T-helper 2 cell treated with Interferon-gamma antibody and Interleukin-4, amounts not matched to agents 5 μg/mL and 100 μg/mL, for 36 hours (primary cell): ENCODE measurements at regions not wholly inside any gene's neighbourhood (a gene's known extent, or its start where the extent isn't known, plus 50 kb on each side); places are given as distances from the start of the nearest gene placed in this dataset.

ENCODE experiments used
- DNase-seq: peaks from one replicate; pipeline ENCODE4 v3.0.0; 2021; ENCODE audit warnings: low spot score
- H3K27ac Mint-ChIP-seq: one replicate; pipeline ENCODE4 v1.8.0; 2021; ENCODE audit warnings: mild to moderate bottlenecking, mixed read lengths
- H3K27me3 Mint-ChIP-seq: one replicate; pipeline ENCODE4 v1.8.0; 2021; ENCODE audit warnings: low read depth, mixed read lengths
- H3K36me3 Mint-ChIP-seq: one replicate; pipeline ENCODE4 v1.8.0; 2021; ENCODE audit warnings: low read depth, mixed read lengths
- H3K4me1 Mint-ChIP-seq: one replicate; pipeline ENCODE4 v1.8.0; 2021; ENCODE audit warnings: low read depth, mixed read lengths
- H3K4me3 Mint-ChIP-seq: one replicate; pipeline ENCODE4 v1.8.0; 2022; ENCODE audit warnings: mild to moderate bottlenecking, moderate library complexity, mixed read lengths
- H3K9me3 Mint-ChIP-seq: one replicate; pipeline ENCODE4 v1.8.0; 2021; ENCODE audit warnings: mixed read lengths

- Mint-ChIP-seq H3K4me1 (no peaks in the 10 kb centered on the region), H3K27ac (no peak overlapping the region), H3K27me3 (no peaks in the 10 kb centered on the region), H3K36me3 (no peaks in the 10 kb centered on the region), H3K4me3 (no peak overlapping the region), H3K9me3 (no peaks in the 10 kb centered on the region)
- DNase-seq: no peak
Observed at GRCh38 chr20:19960745-19961144, 56.4 kb upstream of the NAA20 start.

- Mint-ChIP-seq H3K36me3 (no peaks in the 10 kb centered on the region), H3K4me1 (no peaks in the 10 kb centered on the region), H3K27ac (no peak overlapping the region), H3K27me3 (no peaks in the 10 kb centered on the region), H3K4me3 (no peak overlapping the region), H3K9me3 (no peaks in the 10 kb centered on the region)
- DNase-seq: no peak
Observed at GRCh38 chr20:19961293-19961692, 55.9 kb upstream of the NAA20 start.

GRCh38 chr20:19962958-19963357 is 54.2 kb upstream of the NAA20 start:
- H3K36me3 Mint-ChIP-seq: no peaks in the 10 kb centered on the region
- H3K27ac Mint-ChIP-seq: no peak overlapping the region
- no peaks in the 10 kb centered on the region for H3K9me3 Mint-ChIP-seq
- DNase-seq: no peak
- no peak overlapping the region for H3K4me3 Mint-ChIP-seq
- no peaks in the 10 kb centered on the region for H3K4me1 Mint-ChIP-seq
- no peaks in the 10 kb centered on the region for H3K27me3 Mint-ChIP-seq

DNA sequence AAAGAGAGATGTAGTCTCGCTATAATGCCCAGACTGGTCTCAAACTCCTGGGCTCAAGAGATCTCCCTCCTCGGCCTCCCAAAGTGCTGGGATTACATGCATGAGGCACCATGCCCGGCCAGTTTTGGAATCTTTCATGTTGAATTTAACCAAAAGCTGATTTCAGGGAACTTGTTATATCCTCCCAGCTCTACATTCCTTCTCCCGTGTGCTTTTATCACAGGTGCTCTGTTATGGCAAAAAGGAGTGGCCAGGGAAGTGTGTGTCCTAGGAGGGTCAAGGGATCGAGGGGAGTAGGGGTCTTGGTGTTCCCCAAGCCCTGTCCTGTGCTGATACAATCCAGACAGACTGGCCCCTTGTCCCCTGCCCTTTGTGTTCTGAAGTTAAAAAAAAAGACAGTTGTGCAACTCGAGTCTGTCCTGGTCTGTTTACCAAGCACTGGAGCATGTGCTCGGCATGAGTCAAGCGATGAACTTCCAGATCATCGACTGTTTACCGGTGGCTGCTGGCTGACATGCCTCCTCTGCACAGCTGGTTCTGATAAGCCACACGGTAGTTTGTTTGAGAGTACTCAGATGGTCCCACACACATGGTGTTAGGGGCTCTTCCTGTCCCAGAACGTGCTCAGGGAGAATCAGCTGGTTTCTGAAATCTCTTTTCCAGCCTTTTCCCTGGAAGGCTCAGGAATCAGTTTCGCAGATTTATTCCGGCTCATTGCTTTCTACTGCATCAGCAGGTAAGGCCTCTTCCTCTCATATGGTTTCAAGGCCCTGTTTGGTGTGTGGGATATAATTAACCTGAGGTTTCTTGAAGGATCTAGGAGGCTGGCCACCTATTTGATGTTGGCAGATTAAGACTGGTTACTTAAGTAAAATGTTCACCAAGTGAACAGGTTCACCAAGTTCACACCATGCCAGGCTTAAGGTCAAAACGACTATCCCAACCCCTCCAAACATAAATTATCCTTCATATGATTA is 52.6 kb upstream of the NAA20 start:
- Mint-ChIP-seq H3K27ac (no peak overlapping the region), H3K4me3 (no peak overlapping the region), H3K4me1 (peaks cover 10% of the 10 kb centered on the region), H3K9me3 (no peaks in the 10 kb centered on the region), H3K36me3 (no peaks in the 10 kb centered on the region), H3K27me3 (no peaks in the 10 kb centered on the region)
- no peak for DNase-seq

DNA sequence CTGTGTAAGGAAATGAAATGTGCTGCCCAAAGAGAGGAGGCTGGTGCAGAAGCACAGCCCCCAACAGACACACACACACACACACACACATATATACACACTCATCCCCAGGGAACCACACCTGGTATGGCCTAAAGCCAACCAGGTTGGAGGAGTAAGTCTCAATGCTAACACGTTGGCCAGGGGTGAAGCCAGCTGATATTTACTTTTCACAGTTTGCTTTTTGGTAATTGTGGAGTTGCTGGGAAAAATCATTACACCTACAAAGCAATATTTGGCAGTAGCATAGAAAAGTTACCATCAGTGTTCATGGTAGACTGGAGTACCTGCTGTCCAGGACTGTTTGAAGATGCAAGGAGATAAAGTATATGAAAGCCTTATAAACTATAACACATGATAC is 50.3 kb upstream of the NAA20 start:
- no peaks in the 10 kb centered on the region for H3K27me3 Mint-ChIP-seq
- H3K9me3 Mint-ChIP-seq: no peaks in the 10 kb centered on the region
- no peak overlapping the region for H3K27ac Mint-ChIP-seq
- no peak for DNase-seq
- no peaks in the 10 kb centered on the region for H3K36me3 Mint-ChIP-seq
- peaks cover 10% of the 10 kb centered on the region for H3K4me1 Mint-ChIP-seq
- H3K4me3 Mint-ChIP-seq: no peak overlapping the region
